Panc1 (cell line): ENCODE measurements at regions not wholly inside any gene's neighbourhood (a gene's known extent, or its start where the extent isn't known, plus 50 kb on each side); places are given as distances from the start of the nearest gene placed in this dataset.

Source experiments
- ATAC-seq: fragments of 200-7000 bp; cut with Tn5 transposase; 2 replicates; pipeline ENCODE4 v1.9.1; 2020; ENCODE audit warnings: mild to moderate bottlenecking, moderate library complexity
- BruUV-seq: library from RNA; stranded (reverse); fragments of 400-500 nt; replicated peaks from 2 replicates; lab custom pipeline; 2021; lab: Mats Ljungman, UMichigan
- CTCF ChIA-PET: fragments of 300-600 bp; sonication (Branson Sonifier 250); formaldehyde crosslinking; loops from one replicate; lab custom pipeline; 2022; ENCODE audit warnings: antibody characterized with exemption; lab: Charles Lee
- POLR2A ChIA-PET: fragments of 300-600 bp; sonication (Branson Sonifier 250); formaldehyde crosslinking; loops from one replicate; lab custom pipeline; 2022; ENCODE audit warnings: antibody characterized with exemption; lab: Charles Lee
- DNase-seq: peaks from one replicate; pipeline ENCODE4 v3.0.0-alpha.2; 2010; ENCODE audit warnings: low read depth, low spot score
- H3K27ac ChIP-seq: 2 replicates; pipeline ENCODE4 v1.5.1; 2011; ENCODE audit warnings: mild to moderate bottlenecking, low read length, inconsistent platforms
- H3K27me3 ChIP-seq: fragments of 200-500 bp; sonication (Bioruptor generic); 2 replicates; pipeline ENCODE4 v1.6.0; 2014; ENCODE audit warnings: low read length, inconsistent platforms; ENCODE audit not compliant: control insufficient read depth, insufficient read depth
- H3K36me3 ChIP-seq: fragments of 200-500 bp; sonication (Bioruptor generic); 2 replicates; pipeline ENCODE4 v1.5.1; 2014; ENCODE audit warnings: inconsistent platforms, mild to moderate bottlenecking, low read length, moderate library complexity; ENCODE audit not compliant: control insufficient read depth, insufficient read depth
- H3K4me1 ChIP-seq: 2 replicates; pipeline ENCODE4 v1.5.1; 2011; ENCODE audit warnings: inconsistent platforms, mild to moderate bottlenecking, low read length, moderate library complexity; ENCODE audit not compliant: control insufficient read depth, insufficient read depth
- H3K4me3 ChIP-seq, 2 experiments: 2 replicates each; pipeline ENCODE4 v1.5.1; 2011 to 2012; ENCODE audit warnings: low read depth in 2 of 2, low read length in 2 of 2, mild to moderate bottlenecking in 2 of 2, inconsistent platforms in 1 of 2, moderate library complexity in 1 of 2
- H3K9me3 ChIP-seq: fragments of 200-500 bp; sonication (Bioruptor generic); 2 replicates; pipeline ENCODE4 v1.5.1; 2014; ENCODE audit warnings: low read depth, mild to moderate bottlenecking, inconsistent platforms, low read length, moderate library complexity; ENCODE audit not compliant: control insufficient read depth, insufficient read depth
- CTCF ChIP-seq: fragments of 450-650 bp; IDR thresholded peaks from 2 replicates; pipeline ENCODE4 v1.5.1; 2017; ENCODE audit warnings: mild to moderate bottlenecking
- POLR2AphosphoS5 ChIP-seq: IDR thresholded peaks from 2 replicates; pipeline ENCODE4 v1.6.1; 2012; ENCODE audit warnings: mild to moderate bottlenecking, low read depth, low read length, moderate library complexity
- SIN3A ChIP-seq: IDR thresholded peaks from 2 replicates; pipeline ENCODE4 v1.6.1; 2012; ENCODE audit warnings: low read depth, mild to moderate bottlenecking, low read length, moderate library complexity, borderline replicate concordance; ENCODE audit not compliant: insufficient read depth
- TCF7L2 ChIP-seq: IDR thresholded peaks from 2 replicates; pipeline ENCODE4 v1.6.1; 2011; ENCODE audit warnings: mild to moderate bottlenecking, low read depth, low read length, inconsistent platforms
- in situ Hi-C: cut with HindIII; loops from 2 replicates; pipeline ENCODE4 v1.10.0; 2016; ENCODE audit warnings: low sequenced_read_pairs, low pct_unique_long_range_greater_than_20kb
- intact Hi-C: fragments of 100-400 bp; cut with micrococcal nuclease; formaldehyde crosslinking; loops from one replicate; pipeline ENCODE4 v1.10.0; 2022; ENCODE audit not compliant: unreplicated experiment
- TF ChIP-seq, protein P1 (sequence below), 2 experiments: IDR thresholded peaks; 2 replicates each; pipeline ENCODE4 v1.6.1; 2011 to 2012; ENCODE audit warnings: low read depth in 2 of 2, control low read depth in 1 of 2, low read length in 1 of 2, mild to moderate bottlenecking in 1 of 2, moderate library complexity in 1 of 2; ENCODE audit not compliant: insufficient read depth in 1 of 2

DNA sequence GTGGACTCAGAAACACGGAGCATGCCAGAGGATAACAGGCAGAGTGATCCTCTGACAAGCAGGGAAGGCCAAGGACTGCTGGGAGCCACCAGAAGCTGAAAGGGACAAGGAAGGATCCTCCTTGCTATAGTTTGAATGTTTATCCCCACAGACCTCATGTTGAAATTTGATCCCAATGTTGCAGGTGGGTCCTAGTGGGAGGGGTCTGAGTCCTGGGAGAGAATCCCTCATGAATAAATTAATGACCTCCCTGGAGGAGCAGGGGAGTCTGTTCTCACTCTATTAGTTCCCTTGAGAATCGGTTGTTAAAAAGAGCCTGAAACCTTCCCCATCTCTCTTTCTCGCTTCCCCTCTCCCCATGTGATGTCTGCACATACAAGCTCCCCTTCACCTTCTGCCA is 124.4 kb downstream of the FBXO15 start:
- Histone ChIP-seq H3K4me1 (no peaks in the 10 kb centered on the region), H3K4me3 (no peak overlapping the region), H3K27me3 (peaks cover 3% of the 10 kb centered on the region; the same call in 1 of the 2 replicates), H3K9me3 (no peaks in the 10 kb centered on the region), H3K27ac (no peak overlapping the region), H3K36me3 (no peaks in the 10 kb centered on the region)
- in situ Hi-C loops: no loop called here
- ATAC-seq (no peak), DNase-seq (no peak)
- POLR2A ChIA-PET: no interaction called here
- intact Hi-C loops: no loop called here
- TF ChIP-seq POLR2AphosphoS5 (no peak), TCF7L2 (no peak), SIN3A (no peak), CTCF (no peak)
- TF ChIP-seq, protein P1, sequence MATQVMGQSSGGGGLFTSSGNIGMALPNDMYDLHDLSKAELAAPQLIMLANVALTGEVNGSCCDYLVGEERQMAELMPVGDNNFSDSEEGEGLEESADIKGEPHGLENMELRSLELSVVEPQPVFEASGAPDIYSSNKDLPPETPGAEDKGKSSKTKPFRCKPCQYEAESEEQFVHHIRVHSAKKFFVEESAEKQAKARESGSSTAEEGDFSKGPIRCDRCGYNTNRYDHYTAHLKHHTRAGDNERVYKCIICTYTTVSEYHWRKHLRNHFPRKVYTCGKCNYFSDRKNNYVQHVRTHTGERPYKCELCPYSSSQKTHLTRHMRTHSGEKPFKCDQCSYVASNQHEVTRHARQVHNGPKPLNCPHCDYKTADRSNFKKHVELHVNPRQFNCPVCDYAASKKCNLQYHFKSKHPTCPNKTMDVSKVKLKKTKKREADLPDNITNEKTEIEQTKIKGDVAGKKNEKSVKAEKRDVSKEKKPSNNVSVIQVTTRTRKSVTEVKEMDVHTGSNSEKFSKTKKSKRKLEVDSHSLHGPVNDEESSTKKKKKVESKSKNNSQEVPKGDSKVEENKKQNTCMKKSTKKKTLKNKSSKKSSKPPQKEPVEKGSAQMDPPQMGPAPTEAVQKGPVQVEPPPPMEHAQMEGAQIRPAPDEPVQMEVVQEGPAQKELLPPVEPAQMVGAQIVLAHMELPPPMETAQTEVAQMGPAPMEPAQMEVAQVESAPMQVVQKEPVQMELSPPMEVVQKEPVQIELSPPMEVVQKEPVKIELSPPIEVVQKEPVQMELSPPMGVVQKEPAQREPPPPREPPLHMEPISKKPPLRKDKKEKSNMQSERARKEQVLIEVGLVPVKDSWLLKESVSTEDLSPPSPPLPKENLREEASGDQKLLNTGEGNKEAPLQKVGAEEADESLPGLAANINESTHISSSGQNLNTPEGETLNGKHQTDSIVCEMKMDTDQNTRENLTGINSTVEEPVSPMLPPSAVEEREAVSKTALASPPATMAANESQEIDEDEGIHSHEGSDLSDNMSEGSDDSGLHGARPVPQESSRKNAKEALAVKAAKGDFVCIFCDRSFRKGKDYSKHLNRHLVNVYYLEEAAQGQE (IDR thresholded peaks at IDR 0.05; ENCODE audit: insufficient read depth in 1 of 2, low read depth in 2 of 2, low read length in 1 of 2): no peak
- no TSS peak for BruUV-seq
- CTCF ChIA-PET: interaction anchor here (0.6 kb wide), 1 partner anchor 95 kb away, joined by 8 read pairs; no protein-coding TSS in a partner anchor

DNA sequence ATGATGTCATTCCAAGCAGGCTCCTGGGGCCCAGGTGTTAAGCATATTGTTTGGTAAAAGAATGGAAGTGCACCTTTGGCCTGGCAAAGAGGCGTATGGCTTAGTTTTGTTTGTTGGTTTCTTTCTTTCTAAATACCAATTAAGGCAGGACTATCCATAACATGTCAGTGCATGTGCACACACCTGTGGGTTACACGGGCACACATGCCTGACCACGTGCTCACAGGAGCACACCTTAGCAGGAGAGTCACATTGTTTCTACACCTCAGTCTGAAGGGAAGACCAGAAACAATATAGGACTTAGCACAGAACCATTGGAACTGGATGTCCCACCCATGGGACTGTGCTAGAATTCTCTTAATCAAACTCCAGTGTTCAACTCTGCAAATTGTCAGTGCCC is 127.8 kb downstream of the FBXO15 start:
- intact Hi-C loops (no loop called here), in situ Hi-C loops (no loop called here)
- no TSS peak for BruUV-seq
- no peaks in the 10 kb centered on the region for H3K9me3 ChIP-seq
- ChIA-PET POLR2A (no interaction called here), CTCF (no interaction called here)
- DNase-seq (no peak), ATAC-seq (no peak)
- H3K27ac ChIP-seq: no peak overlapping the region
- H3K4me1 ChIP-seq: no peaks in the 10 kb centered on the region
- H3K4me3 ChIP-seq: no peak overlapping the region
- H3K27me3 ChIP-seq: peaks cover 3% of the 10 kb centered on the region; the same call in 1 of the 2 replicates
- H3K36me3 ChIP-seq: no peaks in the 10 kb centered on the region
- no peak for TF ChIP-seq SIN3A
- TF ChIP-seq CTCF: no peak
- TF ChIP-seq POLR2AphosphoS5: no peak
- no peak for TF ChIP-seq TCF7L2
- TF ChIP-seq, protein P1 (IDR thresholded peaks at IDR 0.05; ENCODE audit: insufficient read depth in 1 of 2, low read depth in 2 of 2, low read length in 1 of 2): no peak
